Neural cell (in vitro differentiated cells): ENCODE measurements at regions not wholly inside any gene's neighbourhood (a gene's known extent, or its start where the extent isn't known, plus 50 kb on each side); places are given as distances from the start of the nearest gene placed in this dataset.

Experiments
- EP300 ChIP-seq: fragments of 450-650 bp; conservative IDR thresholded peaks from 2 replicates; pipeline ENCODE4 v1.6.1; 2014; ENCODE audit warnings: antibody characterized with exemption, mild to moderate bottlenecking, moderate library complexity; ENCODE audit not compliant: poor library complexity, severe bottlenecking
- EZH2 ChIP-seq: fragments of 200-600, 300-800 bp; shearing (Covaris generic), sonication (generic); IDR thresholded peaks from 2 replicates; pipeline ENCODE4 v1.6.1; 2014; ENCODE audit warnings: antibody characterized with exemption, low read length, borderline replicate concordance, mild to moderate bottlenecking; ENCODE audit not compliant: insufficient read depth, poor library complexity, severe bottlenecking
- MXI1 ChIP-seq: fragments of 450-650 bp; conservative IDR thresholded peaks from 2 replicates; pipeline ENCODE4 v1.6.1; 2014; ENCODE audit warnings: antibody characterized with exemption, mild to moderate bottlenecking; ENCODE audit not compliant: poor library complexity, severe bottlenecking
- POLR2AphosphoS5 ChIP-seq: IDR thresholded peaks from 2 replicates; pipeline ENCODE4 v1.6.1; 2012
- RAD21 ChIP-seq: fragments of 450-650 bp; conservative IDR thresholded peaks from 2 replicates; pipeline ENCODE4 v1.6.1; 2014; ENCODE audit warnings: antibody characterized with exemption, mild to moderate bottlenecking, moderate library complexity
- TAF1 ChIP-seq: IDR thresholded peaks from 2 replicates; pipeline ENCODE4 v1.6.1; 2012; ENCODE audit warnings: low read depth
- TF ChIP-seq, protein P1 (sequence below): fragments of 450-650 bp; IDR thresholded peaks from 2 replicates; pipeline ENCODE4 v1.5.1; 2014; ENCODE audit warnings: antibody characterized with exemption, mild to moderate bottlenecking, moderate library complexity; ENCODE audit not compliant: poor library complexity, severe bottlenecking
- TF ChIP-seq, protein P2 (sequence below): IDR thresholded peaks from 2 replicates; pipeline ENCODE4 v1.6.1; 2012; ENCODE audit warnings: borderline replicate concordance

DNA sequence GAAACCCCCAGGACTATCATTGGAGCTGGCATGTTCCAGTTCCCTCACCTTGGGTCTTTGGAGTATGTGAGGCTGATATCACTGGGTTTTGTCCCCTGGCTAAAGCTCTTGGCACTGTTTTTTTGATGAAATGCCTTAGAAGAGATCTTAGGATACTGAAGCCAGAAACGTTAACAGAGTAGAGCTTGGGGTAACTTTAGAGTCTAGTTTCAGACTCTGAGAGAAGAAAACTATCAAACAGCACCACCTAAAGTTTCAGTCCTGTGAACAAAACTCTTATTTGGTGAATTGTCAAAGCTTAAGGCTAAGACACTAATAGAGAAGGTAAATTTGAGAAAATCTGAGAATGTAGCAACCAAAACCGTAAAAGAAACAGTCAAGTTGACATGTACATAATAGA lies 111.7 kb upstream of the PUM3 start:
- TF ChIP-seq, protein P1, sequence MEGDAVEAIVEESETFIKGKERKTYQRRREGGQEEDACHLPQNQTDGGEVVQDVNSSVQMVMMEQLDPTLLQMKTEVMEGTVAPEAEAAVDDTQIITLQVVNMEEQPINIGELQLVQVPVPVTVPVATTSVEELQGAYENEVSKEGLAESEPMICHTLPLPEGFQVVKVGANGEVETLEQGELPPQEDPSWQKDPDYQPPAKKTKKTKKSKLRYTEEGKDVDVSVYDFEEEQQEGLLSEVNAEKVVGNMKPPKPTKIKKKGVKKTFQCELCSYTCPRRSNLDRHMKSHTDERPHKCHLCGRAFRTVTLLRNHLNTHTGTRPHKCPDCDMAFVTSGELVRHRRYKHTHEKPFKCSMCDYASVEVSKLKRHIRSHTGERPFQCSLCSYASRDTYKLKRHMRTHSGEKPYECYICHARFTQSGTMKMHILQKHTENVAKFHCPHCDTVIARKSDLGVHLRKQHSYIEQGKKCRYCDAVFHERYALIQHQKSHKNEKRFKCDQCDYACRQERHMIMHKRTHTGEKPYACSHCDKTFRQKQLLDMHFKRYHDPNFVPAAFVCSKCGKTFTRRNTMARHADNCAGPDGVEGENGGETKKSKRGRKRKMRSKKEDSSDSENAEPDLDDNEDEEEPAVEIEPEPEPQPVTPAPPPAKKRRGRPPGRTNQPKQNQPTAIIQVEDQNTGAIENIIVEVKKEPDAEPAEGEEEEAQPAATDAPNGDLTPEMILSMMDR = no peak
- no peak for TF ChIP-seq MXI1
- TF ChIP-seq, protein P2, sequence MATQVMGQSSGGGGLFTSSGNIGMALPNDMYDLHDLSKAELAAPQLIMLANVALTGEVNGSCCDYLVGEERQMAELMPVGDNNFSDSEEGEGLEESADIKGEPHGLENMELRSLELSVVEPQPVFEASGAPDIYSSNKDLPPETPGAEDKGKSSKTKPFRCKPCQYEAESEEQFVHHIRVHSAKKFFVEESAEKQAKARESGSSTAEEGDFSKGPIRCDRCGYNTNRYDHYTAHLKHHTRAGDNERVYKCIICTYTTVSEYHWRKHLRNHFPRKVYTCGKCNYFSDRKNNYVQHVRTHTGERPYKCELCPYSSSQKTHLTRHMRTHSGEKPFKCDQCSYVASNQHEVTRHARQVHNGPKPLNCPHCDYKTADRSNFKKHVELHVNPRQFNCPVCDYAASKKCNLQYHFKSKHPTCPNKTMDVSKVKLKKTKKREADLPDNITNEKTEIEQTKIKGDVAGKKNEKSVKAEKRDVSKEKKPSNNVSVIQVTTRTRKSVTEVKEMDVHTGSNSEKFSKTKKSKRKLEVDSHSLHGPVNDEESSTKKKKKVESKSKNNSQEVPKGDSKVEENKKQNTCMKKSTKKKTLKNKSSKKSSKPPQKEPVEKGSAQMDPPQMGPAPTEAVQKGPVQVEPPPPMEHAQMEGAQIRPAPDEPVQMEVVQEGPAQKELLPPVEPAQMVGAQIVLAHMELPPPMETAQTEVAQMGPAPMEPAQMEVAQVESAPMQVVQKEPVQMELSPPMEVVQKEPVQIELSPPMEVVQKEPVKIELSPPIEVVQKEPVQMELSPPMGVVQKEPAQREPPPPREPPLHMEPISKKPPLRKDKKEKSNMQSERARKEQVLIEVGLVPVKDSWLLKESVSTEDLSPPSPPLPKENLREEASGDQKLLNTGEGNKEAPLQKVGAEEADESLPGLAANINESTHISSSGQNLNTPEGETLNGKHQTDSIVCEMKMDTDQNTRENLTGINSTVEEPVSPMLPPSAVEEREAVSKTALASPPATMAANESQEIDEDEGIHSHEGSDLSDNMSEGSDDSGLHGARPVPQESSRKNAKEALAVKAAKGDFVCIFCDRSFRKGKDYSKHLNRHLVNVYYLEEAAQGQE = no peak
- TF ChIP-seq TAF1 = no peak
- no peak for TF ChIP-seq EZH2
- TF ChIP-seq POLR2AphosphoS5 = no peak
- no peak for TF ChIP-seq EP300
- TF ChIP-seq RAD21 = no peak
